ENCODE measurements at regions not wholly inside any gene's neighbourhood (a gene's known extent, or its start where the extent isn't known, plus 50 kb on each side); places are given as distances from the start of the nearest gene placed in this dataset.
"Not testable (repeated sequence)": the region's sequence is repeated elsewhere in the genome, so short reads cannot be mapped to it uniquely, and the experiment has no call there.

GRCh38 chr5:68803881-68804319, 289.9 kb upstream of the SLC30A5 start:
- DNase-seq (ENCODE audit: low spot score) = no peak

- no peak for DNase-seq (ENCODE audit: low spot score)
Measured at GRCh38 chr5:68804343-68804742, 289.5 kb upstream of the SLC30A5 start.

GRCh38 chr5:68805444-68805843, 288.4 kb upstream of the SLC30A5 start:
- no peak for DNase-seq (ENCODE audit: low spot score)

GRCh38 chr5:68817632-68818031, 276.2 kb upstream of the SLC30A5 start:
- no peak for DNase-seq (ENCODE audit: low spot score)

GRCh38 chr5:68818057-68818695, 275.6 kb upstream of the SLC30A5 start:
- no peak for DNase-seq (ENCODE audit: low spot score)

GRCh38 chr5:68818870-68819269, 274.9 kb upstream of the SLC30A5 start:
- DNase-seq (ENCODE audit: low spot score) = no peak

- no peak for DNase-seq (ENCODE audit: low spot score)
Measured at GRCh38 chr5:68821056-68821455, 272.8 kb upstream of the SLC30A5 start.

- DNase-seq (ENCODE audit: low spot score) = no peak
Measured at GRCh38 chr5:68822796-68823195, 271.0 kb upstream of the SLC30A5 start.

GRCh38 chr5:68823301-68823700, 270.5 kb upstream of the SLC30A5 start:
- no peak for DNase-seq (ENCODE audit: low spot score)

GRCh38 chr5:68830377-68830898, 263.4 kb upstream of the SLC30A5 start:
- DNase-seq (ENCODE audit: low spot score) = no peak

- DNase-seq (ENCODE audit: low spot score) = no peak
Measured at GRCh38 chr5:68834491-68834981, 259.3 kb upstream of the SLC30A5 start.

GRCh38 chr5:68838157-68838718, 255.6 kb upstream of the SLC30A5 start:
- DNase-seq (ENCODE audit: low spot score) = no peak

GRCh38 chr5:68839019-68839552, 254.7 kb upstream of the SLC30A5 start:
- DNase-seq (ENCODE audit: low spot score) = no peak

- no peak for DNase-seq (ENCODE audit: low spot score)
Measured at GRCh38 chr5:68843624-68844364, 250.0 kb upstream of the SLC30A5 start.

- DNase-seq (ENCODE audit: low spot score) = no peak
Measured at GRCh38 chr5:68845131-68845530, 248.7 kb upstream of the SLC30A5 start.

- no peak for DNase-seq (ENCODE audit: low spot score)
Measured at GRCh38 chr5:68846828-68847227, 247.0 kb upstream of the SLC30A5 start.

- DNase-seq (ENCODE audit: low spot score) = no peak
Measured at GRCh38 chr5:68848091-68848490, 245.7 kb upstream of the SLC30A5 start.

GRCh38 chr5:68849103-68849502, 244.7 kb upstream of the SLC30A5 start:
- DNase-seq (ENCODE audit: low spot score) = no peak

GRCh38 chr5:68849906-68850305, 243.9 kb upstream of the SLC30A5 start:
- DNase-seq (ENCODE audit: low spot score) = no peak

GRCh38 chr5:68861099-68861498, 232.7 kb upstream of the SLC30A5 start:
- no peak for DNase-seq (ENCODE audit: low spot score)

- DNase-seq (ENCODE audit: low spot score) = no peak
Measured at GRCh38 chr5:68862560-68862959, 231.3 kb upstream of the SLC30A5 start.

- DNase-seq (ENCODE audit: low spot score) = not testable (repeated sequence)
Measured at GRCh38 chr5:68865192-68865591, 228.6 kb upstream of the SLC30A5 start.
